ENCODE measurements at regions not wholly inside any gene's neighbourhood (a gene's known extent, or its start where the extent isn't known, plus 50 kb on each side); places are given as distances from the start of the nearest gene placed in this dataset.

GRCh38 chr14:56514663-56515371 is 64.8 kb upstream of the TMEM260 start:
- TF ChIP-seq RCOR1 (IDR thresholded peaks at IDR 0.05; ENCODE audit: insufficient replicate concordance, low read length) (no peak), POLR2A (IDR thresholded peaks at IDR 0.05; ENCODE audit: low read depth, low read length) (no peak), USF2 (IDR thresholded peaks at IDR 0.05; ENCODE audit: low read depth, low read length) (no peak), FOS (IDR thresholded peaks at IDR 0.05; ENCODE audit: low read depth, low read length) (peak; percentile 56), CEBPB (IDR thresholded peaks at IDR 0.05; ENCODE audit: low read depth, low read length) (no peak)
- Histone ChIP-seq H3K18ac (ENCODE audit: low read depth, low read length) (no peak overlapping the region), H4K20me1 (ENCODE audit: insufficient read depth, low read length) (no peaks in the 10 kb centered on the region), H2AK5ac (ENCODE audit: low read depth, low read length) (no peak overlapping the region), H3K23ac (ENCODE audit: low read depth, low read length) (no peak overlapping the region), H3K9me1 (ENCODE audit: insufficient read depth, low read length) (no peaks in the 10 kb centered on the region), H4K91ac (ENCODE audit: insufficient read depth, low read depth, low read length) (no peak overlapping the region), H3K14ac (replicated peaks; ENCODE audit: low read depth, low read length) (no peak overlapping the region), H3K9ac (ENCODE audit: low read depth, low read length) (no peak overlapping the region), H2BK20ac (ENCODE audit: low read depth, low read length) (no peak overlapping the region), H2BK120ac (ENCODE audit: low read depth, low read length) (no peak overlapping the region), H3K4ac (ENCODE audit: low read depth, low read length) (no peak overlapping the region), H3K4me1 (ENCODE audit: control insufficient read depth, insufficient read depth, low read length) (no peaks in the 10 kb centered on the region), H3K79me1 (ENCODE audit: low read depth in 1 of 2, low read length in 2 of 2) (no peaks in the 10 kb centered on the region), H3K4me3 (ENCODE audit: insufficient read depth, low read depth, low read length) (no peak overlapping the region), H4K5ac (ENCODE audit: low read depth, low read length) (no peak overlapping the region), H3K4me2 (ENCODE audit: low read depth, low read length) (no peak overlapping the region), H2BK5ac (ENCODE audit: low read depth, low read length, poor library complexity, severe bottlenecking) (no peak overlapping the region), H2AFZ (replicated peaks; ENCODE audit: low read length, poor library complexity) (no peak overlapping the region), H3K56ac (ENCODE audit: extremely low read depth, insufficient read depth, low read length) (no peak overlapping the region), H3K36me3 (ENCODE audit: control insufficient read depth, insufficient read depth, low read length) (no peaks in the 10 kb centered on the region), H2AK9ac (replicated peaks; ENCODE audit: low read depth, low read length, poor library complexity) (no peak overlapping the region), H3K27me3 (ENCODE audit: control insufficient read depth, insufficient read depth, low read length) (peaks cover 11% of the 10 kb centered on the region), H4K8ac (ENCODE audit: low read depth in 2 of 2, low read length in 2 of 2) (no peak overlapping the region), H3K27ac (ENCODE audit: insufficient read depth, low read length) (no peak overlapping the region), H3K9me3 (ENCODE audit: control insufficient read depth, insufficient read depth, low read length) (no peaks in the 10 kb centered on the region), H2BK15ac (ENCODE audit: low read depth, low read length) (no peak overlapping the region)
- POLR2A ChIA-PET (ENCODE audit: unreplicated experiment): no interaction called here
- dilution Hi-C loops (cut with HindIII; ENCODE audit: low sequenced_read_pairs, unreplicated experiment) (no loop called here), in situ Hi-C loops (cut with MboI; ENCODE audit: low sequenced_read_pairs) (no loop called here), intact Hi-C loops (cut with micrococcal nuclease) (no loop called here)
- CTCF ChIA-PET: interaction anchor here (1.2 kb wide), 1 partner anchor 25 kb away, joined by 4 read pairs; no protein-coding TSS in a partner anchor
- no peak for ATAC-seq (ENCODE audit: low read depth)
- DNase-seq: peak; percentile 45
- no TSS peak for BruUV-seq (replicated peaks)
- 100% methylated on average over 2 of the region's 14 CpGs; no CpG with 5 or more reads in 1 of the 2 experiments for WGBS, 2 experiments (ENCODE audit: extremely low coverage in 2 of 2, insufficient read length in 1 of 2)
